ENCODE measurements at regions not wholly inside any gene's neighbourhood (a gene's known extent, or its start where the extent isn't known, plus 50 kb on each side); places are given as distances from the start of the nearest gene placed in this dataset.
"Not testable (repeated sequence)": the region's sequence is repeated elsewhere in the genome, so short reads cannot be mapped to it uniquely, and the experiment has no call there.

DNA sequence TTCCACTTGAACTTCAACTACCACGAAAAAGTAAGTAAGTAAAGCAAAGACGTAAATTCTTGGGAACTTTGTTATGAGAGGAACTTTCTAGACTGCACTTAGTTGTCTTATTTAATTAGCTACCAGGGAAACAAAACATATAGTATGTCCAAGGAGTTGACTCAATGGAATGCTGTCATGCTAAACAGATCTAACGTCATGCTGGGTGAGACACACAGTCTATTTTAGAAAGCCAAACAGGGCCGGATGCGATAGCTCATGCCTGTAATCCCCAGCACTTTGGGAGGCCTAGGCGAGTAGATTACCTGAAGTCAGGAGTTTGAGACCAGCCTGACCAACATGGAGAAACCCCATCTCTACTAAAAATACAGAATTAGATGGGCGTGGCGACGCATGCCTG, 140.6 kb upstream of the RRN3 start:
- TF ChIP-seq, protein P1, sequence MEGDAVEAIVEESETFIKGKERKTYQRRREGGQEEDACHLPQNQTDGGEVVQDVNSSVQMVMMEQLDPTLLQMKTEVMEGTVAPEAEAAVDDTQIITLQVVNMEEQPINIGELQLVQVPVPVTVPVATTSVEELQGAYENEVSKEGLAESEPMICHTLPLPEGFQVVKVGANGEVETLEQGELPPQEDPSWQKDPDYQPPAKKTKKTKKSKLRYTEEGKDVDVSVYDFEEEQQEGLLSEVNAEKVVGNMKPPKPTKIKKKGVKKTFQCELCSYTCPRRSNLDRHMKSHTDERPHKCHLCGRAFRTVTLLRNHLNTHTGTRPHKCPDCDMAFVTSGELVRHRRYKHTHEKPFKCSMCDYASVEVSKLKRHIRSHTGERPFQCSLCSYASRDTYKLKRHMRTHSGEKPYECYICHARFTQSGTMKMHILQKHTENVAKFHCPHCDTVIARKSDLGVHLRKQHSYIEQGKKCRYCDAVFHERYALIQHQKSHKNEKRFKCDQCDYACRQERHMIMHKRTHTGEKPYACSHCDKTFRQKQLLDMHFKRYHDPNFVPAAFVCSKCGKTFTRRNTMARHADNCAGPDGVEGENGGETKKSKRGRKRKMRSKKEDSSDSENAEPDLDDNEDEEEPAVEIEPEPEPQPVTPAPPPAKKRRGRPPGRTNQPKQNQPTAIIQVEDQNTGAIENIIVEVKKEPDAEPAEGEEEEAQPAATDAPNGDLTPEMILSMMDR (optimal IDR thresholded peaks at IDR 0.05 in 1 of 3, IDR thresholded peaks at IDR 0.05 in 1 of 3, conservative IDR thresholded peaks at IDR 0.05 in 1 of 3; ENCODE audit: extremely low read depth in 1 of 3, insufficient read depth in 2 of 3, low read length in 3 of 3) = not testable (repeated sequence)
- TF ChIP-seq EZH2 (IDR thresholded peaks at IDR 0.05; ENCODE audit: low read length) = not testable (repeated sequence)

Measured in keratinocyte (primary cell).